ENCODE measurements at regions not wholly inside any gene's neighbourhood (a gene's known extent, or its start where the extent isn't known, plus 50 kb on each side); places are given as distances from the start of the nearest gene placed in this dataset.
"Not testable (repeated sequence)": the region's sequence is repeated elsewhere in the genome, so short reads cannot be mapped to it uniquely, and the experiment has no call there.

DNA sequence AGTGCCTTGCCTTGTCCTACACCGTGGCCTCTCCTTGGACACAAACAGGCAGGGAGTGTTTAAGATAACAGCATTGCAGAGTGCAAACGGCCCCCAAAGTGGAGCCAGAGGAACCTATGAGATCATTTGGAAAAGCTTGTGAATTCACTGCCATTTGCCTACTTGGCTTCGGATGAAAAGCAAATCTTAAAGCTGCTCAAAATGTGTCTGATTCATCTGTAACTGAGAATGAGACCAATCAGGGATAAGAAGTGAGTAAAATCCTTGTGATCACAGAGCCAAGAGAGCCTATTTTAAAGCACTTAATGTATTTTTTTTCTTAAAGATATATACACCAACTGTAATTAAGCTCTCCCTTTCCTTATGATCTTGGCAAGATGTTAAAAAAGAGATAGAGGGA is 65.7 kb upstream of the BACH2 start:
- H3K4me2 ChIP-seq (ENCODE audit: low read length), result no peak overlapping the region
- H3K79me2 ChIP-seq (ENCODE audit: insufficient read depth, low read length), result no peaks in the 10 kb centered on the region
- TF ChIP-seq, protein P1, sequence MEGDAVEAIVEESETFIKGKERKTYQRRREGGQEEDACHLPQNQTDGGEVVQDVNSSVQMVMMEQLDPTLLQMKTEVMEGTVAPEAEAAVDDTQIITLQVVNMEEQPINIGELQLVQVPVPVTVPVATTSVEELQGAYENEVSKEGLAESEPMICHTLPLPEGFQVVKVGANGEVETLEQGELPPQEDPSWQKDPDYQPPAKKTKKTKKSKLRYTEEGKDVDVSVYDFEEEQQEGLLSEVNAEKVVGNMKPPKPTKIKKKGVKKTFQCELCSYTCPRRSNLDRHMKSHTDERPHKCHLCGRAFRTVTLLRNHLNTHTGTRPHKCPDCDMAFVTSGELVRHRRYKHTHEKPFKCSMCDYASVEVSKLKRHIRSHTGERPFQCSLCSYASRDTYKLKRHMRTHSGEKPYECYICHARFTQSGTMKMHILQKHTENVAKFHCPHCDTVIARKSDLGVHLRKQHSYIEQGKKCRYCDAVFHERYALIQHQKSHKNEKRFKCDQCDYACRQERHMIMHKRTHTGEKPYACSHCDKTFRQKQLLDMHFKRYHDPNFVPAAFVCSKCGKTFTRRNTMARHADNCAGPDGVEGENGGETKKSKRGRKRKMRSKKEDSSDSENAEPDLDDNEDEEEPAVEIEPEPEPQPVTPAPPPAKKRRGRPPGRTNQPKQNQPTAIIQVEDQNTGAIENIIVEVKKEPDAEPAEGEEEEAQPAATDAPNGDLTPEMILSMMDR (IDR thresholded peaks at IDR 0.05; ENCODE audit: low read length), result no peak
- TF ChIP-seq EZH2 (IDR thresholded peaks at IDR 0.05; ENCODE audit: borderline replicate concordance, low read length), result no peak
- H3K9me2 ChIP-seq (ENCODE audit: low read depth, low read length), result no peaks in the 10 kb centered on the region
- no peak overlapping the region for H3K4me3 ChIP-seq (ENCODE audit: low read depth, low read length, poor library complexity, severe bottlenecking)
- no peak overlapping the region for H3K27ac ChIP-seq (ENCODE audit: low read depth, low read length, poor library complexity, severe bottlenecking)
- H3K9me3 ChIP-seq (ENCODE audit: low read length), result no peaks in the 10 kb centered on the region
- no peaks in the 10 kb centered on the region for H3K27me3 ChIP-seq (ENCODE audit: insufficient read depth, low read length)
- peaks cover 4% of the 10 kb centered on the region; the same call in 1 of the 2 replicates for H3F3A ChIP-seq (ENCODE audit: insufficient read depth, low read length)
- no peak overlapping the region for H3K9ac ChIP-seq (ENCODE audit: low read length)
- peaks cover under 1% of the 10 kb centered on the region; the same call in 1 of the 2 replicates for H3K36me3 ChIP-seq (ENCODE audit: insufficient read depth, low read length)
- peaks cover 20% of the 10 kb centered on the region for H3K4me1 ChIP-seq (ENCODE audit: insufficient read depth, low read length, severe bottlenecking)
- H4K20me1 ChIP-seq (ENCODE audit: insufficient read depth, low read length), result no peaks in the 10 kb centered on the region
- H2AFZ ChIP-seq (ENCODE audit: low read length), result no peak overlapping the region

DNA sequence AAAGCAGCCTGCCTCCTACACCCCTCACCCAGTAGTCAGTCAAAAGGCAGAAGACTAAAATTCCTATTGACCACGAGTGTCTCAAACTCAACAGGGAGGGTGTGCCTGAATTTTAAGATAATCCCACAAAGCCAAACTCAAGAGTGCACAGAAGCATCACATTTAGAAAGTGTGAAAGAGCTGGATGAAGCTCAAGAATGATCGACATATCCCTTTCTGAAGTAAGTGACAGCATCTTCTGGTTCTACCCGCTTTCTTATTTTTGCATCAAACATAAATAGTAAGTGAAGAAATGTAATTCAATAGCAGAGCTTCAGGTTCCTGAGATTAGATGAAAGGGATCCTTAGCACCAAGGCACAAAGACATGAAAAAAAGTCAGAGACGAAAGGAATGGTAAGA is 64.5 kb upstream of the BACH2 start:
- Histone ChIP-seq H3K27me3 (ENCODE audit: insufficient read depth, low read length) (no peaks in the 10 kb centered on the region), H3K79me2 (ENCODE audit: insufficient read depth, low read length) (no peaks in the 10 kb centered on the region), H3K9me3 (ENCODE audit: low read length) (no peaks in the 10 kb centered on the region), H3K27ac (ENCODE audit: low read depth, low read length, poor library complexity, severe bottlenecking) (no peak overlapping the region), H3K9me2 (ENCODE audit: low read depth, low read length) (no peaks in the 10 kb centered on the region), H2AFZ (ENCODE audit: low read length) (no peak overlapping the region), H3K36me3 (ENCODE audit: insufficient read depth, low read length) (no peaks in the 10 kb centered on the region), H4K20me1 (ENCODE audit: insufficient read depth, low read length) (no peaks in the 10 kb centered on the region), H3K9ac (ENCODE audit: low read length) (no peak overlapping the region), H3F3A (ENCODE audit: insufficient read depth, low read length) (peaks cover 4% of the 10 kb centered on the region; the same call in 1 of the 2 replicates), H3K4me3 (ENCODE audit: low read depth, low read length, poor library complexity, severe bottlenecking) (no peak overlapping the region), H3K4me2 (ENCODE audit: low read length) (no peak overlapping the region), H3K4me1 (ENCODE audit: insufficient read depth, low read length, severe bottlenecking) (peaks cover 20% of the 10 kb centered on the region)
- TF ChIP-seq, protein P1 (IDR thresholded peaks at IDR 0.05; ENCODE audit: low read length), result no peak
- TF ChIP-seq EZH2 (IDR thresholded peaks at IDR 0.05; ENCODE audit: borderline replicate concordance, low read length), result no peak

DNA sequence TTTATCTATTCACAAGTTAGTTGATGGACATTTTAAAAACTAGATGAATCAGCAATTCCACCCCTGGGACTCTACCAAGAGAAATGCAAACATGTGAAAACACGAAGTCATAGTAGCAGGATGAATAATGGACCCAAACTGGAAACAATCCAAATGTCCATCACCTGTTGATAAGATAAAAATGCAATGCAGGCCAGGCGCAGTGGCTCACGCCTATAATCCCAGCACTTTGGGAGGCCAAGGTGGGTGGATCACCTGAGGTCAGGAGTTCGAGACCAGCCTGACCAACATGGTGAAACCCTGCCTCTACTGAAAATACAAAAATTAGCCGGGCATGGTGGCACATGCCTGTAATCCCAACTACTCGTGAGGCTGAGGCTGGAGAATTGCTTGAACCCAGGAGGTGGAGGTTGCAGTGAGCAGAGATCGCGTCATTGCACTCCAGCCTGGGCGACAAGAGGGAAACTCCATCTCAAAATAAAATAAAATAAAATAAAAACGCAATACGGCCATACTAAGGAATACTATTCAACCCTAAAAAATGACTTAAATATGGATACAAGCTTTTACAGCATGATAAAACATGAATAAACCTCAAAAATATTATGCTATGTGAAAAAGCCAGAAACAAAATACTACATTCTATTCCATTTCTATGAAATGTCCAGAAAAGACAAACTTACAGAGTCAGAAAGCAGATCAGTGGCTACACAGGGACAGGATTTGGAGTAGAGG is 61.6 kb upstream of the BACH2 start:
- not testable (repeated sequence) for H2AFZ ChIP-seq (ENCODE audit: low read length); H3K4me2 ChIP-seq (ENCODE audit: low read length); H3K27me3 ChIP-seq (ENCODE audit: insufficient read depth, low read length); H3K36me3 ChIP-seq (ENCODE audit: insufficient read depth, low read length); H3K9me2 ChIP-seq (ENCODE audit: low read depth, low read length); H3K9ac ChIP-seq (ENCODE audit: low read length); H4K20me1 ChIP-seq (ENCODE audit: insufficient read depth, low read length); H3K27ac ChIP-seq (ENCODE audit: low read depth, low read length, poor library complexity, severe bottlenecking); H3K9me3 ChIP-seq (ENCODE audit: low read length); H3K4me3 ChIP-seq (ENCODE audit: low read depth, low read length, poor library complexity, severe bottlenecking); H3F3A ChIP-seq (ENCODE audit: insufficient read depth, low read length); H3K79me2 ChIP-seq (ENCODE audit: insufficient read depth, low read length)
- H3K4me1 ChIP-seq (ENCODE audit: insufficient read depth, low read length, severe bottlenecking), result peaks cover 11% of the 10 kb centered on the region

DNA sequence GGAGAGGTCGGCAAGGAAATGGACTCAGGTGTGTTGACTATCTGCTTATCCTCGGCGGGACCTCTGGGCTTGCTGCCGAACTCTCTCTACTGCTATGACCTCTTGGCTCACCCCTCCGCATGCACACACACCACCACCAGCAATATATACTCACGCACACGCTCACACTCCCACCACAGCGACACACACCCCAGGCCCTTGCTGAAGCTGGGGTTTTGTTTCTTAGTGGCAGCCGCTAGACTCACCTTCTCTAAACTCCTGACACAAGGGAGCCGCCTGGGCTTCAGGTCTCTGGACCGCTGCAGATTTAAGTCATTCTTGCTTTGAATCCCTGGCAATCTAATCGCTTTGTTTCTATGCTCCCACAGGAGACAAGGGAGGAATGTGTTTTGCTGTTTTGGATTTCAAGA is 59.4 kb upstream of the BACH2 start:
- Histone ChIP-seq H4K20me1 (ENCODE audit: insufficient read depth, low read length) (no peaks in the 10 kb centered on the region), H3K27me3 (ENCODE audit: insufficient read depth, low read length) (no peaks in the 10 kb centered on the region), H3K79me2 (ENCODE audit: insufficient read depth, low read length) (no peaks in the 10 kb centered on the region), H3K9me2 (ENCODE audit: low read depth, low read length) (no peaks in the 10 kb centered on the region), H3K4me1 (ENCODE audit: insufficient read depth, low read length, severe bottlenecking) (peaks cover 27% of the 10 kb centered on the region), H3K36me3 (ENCODE audit: insufficient read depth, low read length) (no peaks in the 10 kb centered on the region), H3K9ac (ENCODE audit: low read length) (no peak overlapping the region), H3K27ac (ENCODE audit: low read depth, low read length, poor library complexity, severe bottlenecking) (no peak overlapping the region), H3K4me2 (ENCODE audit: low read length) (no peak overlapping the region), H3F3A (ENCODE audit: insufficient read depth, low read length) (no peaks in the 10 kb centered on the region), H3K9me3 (ENCODE audit: low read length) (no peaks in the 10 kb centered on the region), H3K4me3 (ENCODE audit: low read depth, low read length, poor library complexity, severe bottlenecking) (no peak overlapping the region), H2AFZ (ENCODE audit: low read length) (no peak overlapping the region)
- TF ChIP-seq, protein P1 (IDR thresholded peaks at IDR 0.05; ENCODE audit: low read length), result no peak
- no peak for TF ChIP-seq EZH2 (IDR thresholded peaks at IDR 0.05; ENCODE audit: borderline replicate concordance, low read length)
